Natural killer cell treated with Interleukin-12 subunit alpha and Interleukin-12 subunit beta and Interleukin-15 and Interleukin-18, amount 100 ng/mL, for 72 hours (primary cell): ENCODE measurements at regions not wholly inside any gene's neighbourhood (a gene's known extent, or its start where the extent isn't known, plus 50 kb on each side); places are given as distances from the start of the nearest gene placed in this dataset.

Experiments used
- ATAC-seq, 2 donors: fragments of 150-1000 bp; cut with Tn5 transposase in 1 of 2; sonication (Bioruptor Pico), chemical (Tn5 transposase) in 1 of 2; 2 replicates each; pipeline ENCODE4 v1.10.0; 2021
- DNase-seq: peaks from one replicate; pipeline ENCODE4 v3.0.0; 2022; ENCODE audit warnings: low spot score
- H3K27ac Mint-ChIP-seq, 2 donors: 1 replicate in 1 of 2; 2 replicates in 1 of 2; pipeline ENCODE4 v1.8.0; 2022; ENCODE audit warnings: mixed read lengths in 2 of 2, mild to moderate bottlenecking in 1 of 2, moderate library complexity in 1 of 2
- H3K27me3 Mint-ChIP-seq, 2 donors: 1 replicate in 1 of 2; 2 replicates in 1 of 2; pipeline ENCODE4 v1.8.0; 2022; ENCODE audit warnings: mixed read lengths in 2 of 2
- H3K36me3 Mint-ChIP-seq: one replicate; pipeline ENCODE4 v1.8.0; 2022; ENCODE audit warnings: mixed read lengths
- H3K4me1 Mint-ChIP-seq, 2 donors: 1 replicate in 1 of 2; 2 replicates in 1 of 2; pipeline ENCODE4 v1.8.0; 2022; ENCODE audit warnings: low read depth in 2 of 2, mixed read lengths in 2 of 2, mild to moderate bottlenecking in 1 of 2
- H3K4me3 Mint-ChIP-seq: one replicate; pipeline ENCODE4 v1.8.0; 2022; ENCODE audit warnings: mixed read lengths
- H3K9me3 Mint-ChIP-seq: 2 replicates; pipeline ENCODE4 v1.8.0; 2022; ENCODE audit warnings: mixed read lengths

GRCh38 chr11:33624083-33624482 lies 76.5 kb downstream of the C11orf91 start:
- H3K4me3 Mint-ChIP-seq: no peak overlapping the region
- DNase-seq: no peak
- H3K9me3 Mint-ChIP-seq: no peaks in the 10 kb centered on the region
- H3K36me3 Mint-ChIP-seq: no peaks in the 10 kb centered on the region
- peak in 1 of 2 donors; percentile 28 for ATAC-seq
- no peak overlapping the region for H3K27ac Mint-ChIP-seq
- peaks cover 8 to 23% of the 10 kb centered on the region in 2 donors for H3K27me3 Mint-ChIP-seq
- H3K4me1 Mint-ChIP-seq: no peaks in the 10 kb centered on the region

- no peaks in the 10 kb centered on the region for H3K4me1 Mint-ChIP-seq
These were observed 77.8 kb downstream of the C11orf91 start for GRCh38 chr11:33622806-33623205.

GRCh38 chr11:33622186-33622585 lies 78.4 kb downstream of the C11orf91 start:
- DNase-seq: no peak
- Mint-ChIP-seq H3K4me3 (no peak overlapping the region), H3K9me3 (no peaks in the 10 kb centered on the region), H3K4me1 (no peaks in the 10 kb centered on the region), H3K27ac (no peak overlapping the region), H3K27me3 (peaks cover 14 to 32% of the 10 kb centered on the region in 2 donors), H3K36me3 (no peaks in the 10 kb centered on the region)
- peak in 1 of 2 donors; percentile 6 for ATAC-seq

More at GRCh38 chr11:33622806-33623205, 77.8 kb downstream of the C11orf91 start:
- no peak for DNase-seq
- ATAC-seq: no peak
- Mint-ChIP-seq H3K27ac (no peak overlapping the region), H3K9me3 (no peaks in the 10 kb centered on the region), H3K4me3 (no peak overlapping the region), H3K36me3 (no peaks in the 10 kb centered on the region), H3K27me3 (peaks cover 9 to 25% of the 10 kb centered on the region in 2 donors)

- no peak overlapping the region for H3K27ac Mint-ChIP-seq
- no peaks in the 10 kb centered on the region for H3K4me1 Mint-ChIP-seq
- DNase-seq (no peak), ATAC-seq (no peak)
- no peaks in the 10 kb centered on the region for H3K36me3 Mint-ChIP-seq
- H3K9me3 Mint-ChIP-seq: no peaks in the 10 kb centered on the region
- no peak overlapping the region for H3K4me3 Mint-ChIP-seq
- peaks cover 18 to 32% of the 10 kb centered on the region in 2 donors for H3K27me3 Mint-ChIP-seq
These were observed 80.0 kb downstream of the C11orf91 start for GRCh38 chr11:33620423-33621171.

GRCh38 chr11:33618956-33619355 lies 81.7 kb downstream of the C11orf91 start:
- DNase-seq (no peak), ATAC-seq (no peak)
- no peak overlapping the region for H3K4me3 Mint-ChIP-seq
- no peaks in the 10 kb centered on the region for H3K4me1 Mint-ChIP-seq
- H3K36me3 Mint-ChIP-seq: no peaks in the 10 kb centered on the region
- H3K27ac Mint-ChIP-seq: no peak overlapping the region
- peaks cover 22 to 38% of the 10 kb centered on the region in 2 donors for H3K27me3 Mint-ChIP-seq
- no peaks in the 10 kb centered on the region for H3K9me3 Mint-ChIP-seq

- no peak overlapping the region for H3K27ac Mint-ChIP-seq
- H3K4me1 Mint-ChIP-seq: no peaks in the 10 kb centered on the region
- DNase-seq (no peak), ATAC-seq (no peak)
- H3K36me3 Mint-ChIP-seq: no peaks in the 10 kb centered on the region
- H3K4me3 Mint-ChIP-seq: no peak overlapping the region
- H3K27me3 Mint-ChIP-seq: peaks cover 22 to 35% of the 10 kb centered on the region in 2 donors
- no peaks in the 10 kb centered on the region for H3K9me3 Mint-ChIP-seq
These were observed 82.3 kb downstream of the C11orf91 start for GRCh38 chr11:33618351-33618710.

GRCh38 chr11:33617672-33618350 lies 82.8 kb downstream of the C11orf91 start:
- no peaks in the 10 kb centered on the region for H3K9me3 Mint-ChIP-seq
- H3K4me3 Mint-ChIP-seq: no peak overlapping the region
- no peak overlapping the region for H3K27ac Mint-ChIP-seq
- H3K36me3 Mint-ChIP-seq: no peaks in the 10 kb centered on the region
- no peaks in the 10 kb centered on the region for H3K4me1 Mint-ChIP-seq
- ATAC-seq: no peak
- no peak for DNase-seq
- H3K27me3 Mint-ChIP-seq: peaks cover 22 to 31% of the 10 kb centered on the region in 2 donors

- Mint-ChIP-seq H3K36me3 (no peaks in the 10 kb centered on the region), H3K27ac (no peak overlapping the region), H3K9me3 (no peaks in the 10 kb centered on the region), H3K4me1 (no peaks in the 10 kb centered on the region), H3K27me3 (peaks cover 18 to 31% of the 10 kb centered on the region in 2 donors), H3K4me3 (no peak overlapping the region)
- no peak for DNase-seq
- ATAC-seq: no peak
These were observed 84.1 kb downstream of the C11orf91 start for GRCh38 chr11:33616552-33616951.

GRCh38 chr11:33615751-33616150 lies 84.9 kb downstream of the C11orf91 start:
- no peaks in the 10 kb centered on the region for H3K36me3 Mint-ChIP-seq
- no peak overlapping the region for H3K27ac Mint-ChIP-seq

GRCh38 chr11:33613404-33613803 lies 87.2 kb downstream of the C11orf91 start:
- DNase-seq (no peak), ATAC-seq (no peak)
- H3K9me3 Mint-ChIP-seq: no peaks in the 10 kb centered on the region
- H3K4me3 Mint-ChIP-seq: no peak overlapping the region
- no peaks in the 10 kb centered on the region for H3K4me1 Mint-ChIP-seq
- H3K27me3 Mint-ChIP-seq: peaks cover 15 to 16% of the 10 kb centered on the region in 2 donors
- no peaks in the 10 kb centered on the region for H3K36me3 Mint-ChIP-seq
- no peak overlapping the region for H3K27ac Mint-ChIP-seq

More at GRCh38 chr11:33615751-33616150, 84.9 kb downstream of the C11orf91 start:
- no peak overlapping the region for H3K4me3 Mint-ChIP-seq
- H3K27me3 Mint-ChIP-seq: peaks cover 20 to 29% of the 10 kb centered on the region in 2 donors
- DNase-seq: no peak
- H3K9me3 Mint-ChIP-seq: no peaks in the 10 kb centered on the region
- ATAC-seq: no peak
- H3K4me1 Mint-ChIP-seq: no peaks in the 10 kb centered on the region

GRCh38 chr11:33610903-33611302 lies 89.7 kb downstream of the C11orf91 start:
- DNase-seq (no peak), ATAC-seq (no peak)
- no peaks in the 10 kb centered on the region for H3K4me1 Mint-ChIP-seq
- H3K4me3 Mint-ChIP-seq: no peak overlapping the region
- H3K9me3 Mint-ChIP-seq: no peaks in the 10 kb centered on the region
- H3K36me3 Mint-ChIP-seq: no peaks in the 10 kb centered on the region
- H3K27ac Mint-ChIP-seq: no peak overlapping the region
- H3K27me3 Mint-ChIP-seq: peaks cover 6 to 7% of the 10 kb centered on the region in 2 donors

GRCh38 chr11:33608386-33608785 lies 92.2 kb downstream of the C11orf91 start:
- H3K36me3 Mint-ChIP-seq: no peaks in the 10 kb centered on the region
- H3K4me1 Mint-ChIP-seq: no peaks in the 10 kb centered on the region
- H3K27ac Mint-ChIP-seq: no peak overlapping the region
- H3K9me3 Mint-ChIP-seq: no peaks in the 10 kb centered on the region
- ATAC-seq (no peak), DNase-seq (no peak)
- peaks cover 5% of the 10 kb centered on the region in 2 donors for H3K27me3 Mint-ChIP-seq
- H3K4me3 Mint-ChIP-seq: no peak overlapping the region

- Mint-ChIP-seq H3K27me3 (peaks cover 8 to 12% of the 10 kb centered on the region in 2 donors), H3K4me3 (no peak overlapping the region), H3K4me1 (no peaks in the 10 kb centered on the region), H3K9me3 (no peaks in the 10 kb centered on the region), H3K27ac (no peak overlapping the region), H3K36me3 (no peaks in the 10 kb centered on the region)
- no peak for ATAC-seq
- no peak for DNase-seq
These were observed 93.9 kb downstream of the C11orf91 start for GRCh38 chr11:33606762-33607161.

- no peak overlapping the region for H3K27ac Mint-ChIP-seq
- peaks cover 8 to 17% of the 10 kb centered on the region in 2 donors for H3K27me3 Mint-ChIP-seq
- ATAC-seq (no peak), DNase-seq (no peak)
- no peaks in the 10 kb centered on the region for H3K4me1 Mint-ChIP-seq
- H3K36me3 Mint-ChIP-seq: no peaks in the 10 kb centered on the region
- no peaks in the 10 kb centered on the region for H3K9me3 Mint-ChIP-seq
- H3K4me3 Mint-ChIP-seq: no peak overlapping the region
These were observed 94.9 kb downstream of the C11orf91 start for GRCh38 chr11:33605703-33606102.
